ENCODE measurements at regions not wholly inside any gene's neighbourhood (a gene's known extent, or its start where the extent isn't known, plus 50 kb on each side); places are given as distances from the start of the nearest gene placed in this dataset.

- H3K27ac ChIP-seq (replicated peaks) = no peak overlapping the region
- intact Hi-C loops (cut with micrococcal nuclease) = no loop called here
- no peak overlapping the region for H3K4me3 ChIP-seq
- no peaks in the 10 kb centered on the region for H3K9me3 ChIP-seq (replicated peaks)
- no peaks in the 10 kb centered on the region for H3K4me1 ChIP-seq
- no peak for DNase-seq
- H3K27me3 ChIP-seq (ENCODE audit: low read depth) = no peaks in the 10 kb centered on the region
- no peak for TF ChIP-seq CTCF (IDR thresholded peaks at IDR 0.05; ENCODE audit: borderline replicate concordance)
- H3K36me3 ChIP-seq = no peaks in the 10 kb centered on the region
These were observed 53.6 kb upstream of the HTR1A start for GRCh38 chr5:64015824-64016223.

Measured in left ventricle myocardium inferior (tissue), 1 donor.